Keratinocyte (primary cell): ENCODE measurements at regions not wholly inside any gene's neighbourhood (a gene's known extent, or its start where the extent isn't known, plus 50 kb on each side); places are given as distances from the start of the nearest gene placed in this dataset.

Experiments used
- DNase-seq: peaks from one replicate; pipeline ENCODE4 v3.0.0-alpha.2; 2011; ENCODE audit warnings: low read depth, missing footprints, low spot score
- FAIRE-seq: peaks from 2 replicates; lab custom pipeline; 2011; peaks lifted over from hg19 to GRCh38; lab: Jason Lieb, UNC
- H2AFZ ChIP-seq: 2 replicates; pipeline ENCODE4 v1.6.0; 2012; ENCODE audit warnings: low read length, control low read depth, inconsistent platforms; ENCODE audit not compliant: control insufficient read depth
- H3K27ac ChIP-seq: 2 replicates; pipeline ENCODE4 v1.5.1; 2011; ENCODE audit warnings: low read length; ENCODE audit not compliant: control insufficient read depth, insufficient read depth
- H3K27me3 ChIP-seq: 3 replicates; pipeline ENCODE4 v1.6.0; 2011; ENCODE audit warnings: low read length; ENCODE audit not compliant: control insufficient read depth, insufficient read depth; ENCODE audit errors: extremely low read depth
- H3K36me3 ChIP-seq, 2 experiments: 2 replicates in 1 of 2; 3 replicates in 1 of 2; pipeline ENCODE4 v1.5.1; 2011; ENCODE audit warnings: low read length in 2 of 2, mild to moderate bottlenecking in 1 of 2; ENCODE audit not compliant: control insufficient read depth in 2 of 2, insufficient read depth in 2 of 2; ENCODE audit errors: extremely low read depth in 1 of 2
- H3K4me1 ChIP-seq: 3 replicates; pipeline ENCODE4 v1.5.1; 2011; ENCODE audit warnings: low read length; ENCODE audit not compliant: control insufficient read depth, insufficient read depth; ENCODE audit errors: extremely low read depth
- H3K4me2 ChIP-seq: 3 replicates; pipeline ENCODE4 v1.6.0; 2011; ENCODE audit warnings: low read depth, low read length; ENCODE audit not compliant: control insufficient read depth, insufficient read depth; ENCODE audit errors: extremely low read depth
- H3K4me3 ChIP-seq, 3 experiments: fragments of 200-600 bp in 1 of 3; sonication (generic) in 1 of 3; 2 replicates in 2 of 3; 3 replicates in 1 of 3; pipeline ENCODE4 v1.5.1; 2011 to 2016; ENCODE audit warnings: low read length in 3 of 3, mild to moderate bottlenecking in 3 of 3, control low read depth in 2 of 3, inconsistent platforms in 1 of 3, low read depth in 1 of 3, mixed read lengths in 1 of 3, mixed run types in 1 of 3, moderate library complexity in 1 of 3; ENCODE audit not compliant: control insufficient read depth in 2 of 3, insufficient read depth in 2 of 3; ENCODE audit errors: extremely low read depth in 1 of 3
- H3K79me2 ChIP-seq: 2 replicates; pipeline ENCODE4 v1.6.0; 2012; ENCODE audit warnings: low read length; ENCODE audit not compliant: control insufficient read depth, insufficient read depth
- H3K9ac ChIP-seq: 3 replicates; pipeline ENCODE4 v1.6.0; 2011; ENCODE audit warnings: low read length; ENCODE audit not compliant: control insufficient read depth, insufficient read depth; ENCODE audit errors: extremely low read depth
- H3K9me1 ChIP-seq: 3 replicates; pipeline ENCODE4 v1.6.0; 2011; ENCODE audit warnings: low read length; ENCODE audit not compliant: control insufficient read depth, insufficient read depth; ENCODE audit errors: extremely low read depth
- H3K9me3 ChIP-seq: 2 replicates; pipeline ENCODE4 v1.5.1; 2012; ENCODE audit warnings: low read depth, low read length; ENCODE audit not compliant: control insufficient read depth
- H4K20me1 ChIP-seq: 3 replicates; pipeline ENCODE4 v1.6.0; 2011; ENCODE audit warnings: low read length; ENCODE audit not compliant: control insufficient read depth, insufficient read depth; ENCODE audit errors: extremely low read depth
- CTCF ChIP-seq, 3 experiments: IDR thresholded peaks in 1 of 3; conservative IDR thresholded peaks in 1 of 3; optimal IDR thresholded peaks in 1 of 3; 2 replicates in 2 of 3; 3 replicates in 1 of 3; pipeline versions ENCODE3 to v1.5.1; 2011; ENCODE audit warnings: low read length in 3 of 3, mild to moderate bottlenecking in 3 of 3, moderate library complexity in 2 of 3, control low read depth in 1 of 3, inconsistent platforms in 1 of 3; ENCODE audit not compliant: insufficient read depth in 2 of 3; ENCODE audit errors: extremely low read depth in 1 of 3
- EZH2 ChIP-seq: IDR thresholded peaks from one replicate; pipeline ENCODE4 v1.6.1; 2012; ENCODE audit warnings: inconsistent platforms, mild to moderate bottlenecking, low read length, moderate library complexity
- dilution Hi-C: fragments of 300-500 bp; cut with MboI; formaldehyde crosslinking; loops from one replicate; pipeline ENCODE4 v1.7.0; 2020; ENCODE audit warnings: low sequenced_read_pairs; ENCODE audit not compliant: extremely low pct_ligation_motif_present

DNA sequence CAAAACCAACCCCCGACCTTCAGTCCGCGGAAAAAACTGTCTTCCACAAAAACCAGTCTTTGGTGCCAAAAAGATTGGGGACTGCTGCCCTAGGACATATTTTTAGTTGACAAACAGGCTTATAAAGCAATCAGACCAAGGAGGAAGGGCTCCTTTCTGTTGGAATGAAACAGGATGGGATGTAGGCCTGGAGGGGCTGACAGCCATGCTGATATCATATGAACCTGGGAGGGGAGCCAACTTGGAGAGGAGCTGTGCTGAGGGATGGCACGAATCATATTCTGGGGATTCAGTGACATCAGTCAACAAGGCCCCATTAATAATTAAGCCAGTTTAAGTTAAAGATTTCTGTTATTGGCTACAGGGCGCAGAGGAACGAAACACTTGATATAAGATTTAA is 225.4 kb upstream of the TSHZ2 start:
- no peak overlapping the region for H3K4me2 ChIP-seq
- H3K9me1 ChIP-seq: no peaks in the 10 kb centered on the region
- dilution Hi-C loops: no loop called here
- no peaks in the 10 kb centered on the region for H4K20me1 ChIP-seq
- H3K27ac ChIP-seq: no peak overlapping the region
- no peaks in the 10 kb centered on the region for H3K9me3 ChIP-seq
- H3K36me3 ChIP-seq: no peaks in the 10 kb centered on the region
- DNase-seq: no peak
- no peak for FAIRE-seq
- H3K79me2 ChIP-seq: no peaks in the 10 kb centered on the region
- H3K27me3 ChIP-seq: no peaks in the 10 kb centered on the region
- no peak overlapping the region for H3K9ac ChIP-seq
- no peaks in the 10 kb centered on the region for H3K4me1 ChIP-seq
- H2AFZ ChIP-seq: no peak overlapping the region
- TF ChIP-seq EZH2: no peak
- TF ChIP-seq CTCF (optimal IDR thresholded peaks at IDR 0.05 in 1 of 3, IDR thresholded peaks at IDR 0.05 in 1 of 3, conservative IDR thresholded peaks at IDR 0.05 in 1 of 3; ENCODE audit: extremely low read depth in 1 of 3, insufficient read depth in 2 of 3, low read length in 3 of 3): no peak
- no peak overlapping the region for H3K4me3 ChIP-seq

DNA sequence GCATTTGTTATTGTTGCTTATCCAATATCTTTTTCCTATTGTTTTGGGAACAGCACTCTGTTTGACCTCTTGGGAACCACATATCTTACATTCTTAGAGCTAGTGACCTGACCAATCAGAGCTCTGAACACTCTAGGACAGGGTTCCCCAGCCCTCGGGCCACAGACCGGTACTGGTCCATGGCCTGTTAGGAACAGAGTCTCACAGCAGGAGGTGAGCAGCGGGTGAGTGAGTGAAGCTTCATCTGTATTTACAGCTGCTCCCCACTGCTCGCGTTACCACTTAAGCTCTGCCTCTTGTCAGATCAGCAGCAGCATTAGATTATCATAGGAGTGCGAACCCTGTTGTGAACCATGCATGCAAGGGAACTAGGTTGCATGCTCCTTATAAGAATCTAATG is 226.0 kb upstream of the TSHZ2 start:
- Histone ChIP-seq H3K4me3 (no peak overlapping the region), H3K79me2 (no peaks in the 10 kb centered on the region), H3K27me3 (no peaks in the 10 kb centered on the region), H3K9me3 (no peaks in the 10 kb centered on the region), H3K4me2 (no peak overlapping the region), H2AFZ (no peak overlapping the region), H3K4me1 (no peaks in the 10 kb centered on the region), H3K27ac (no peak overlapping the region), H3K9ac (no peak overlapping the region), H3K36me3 (no peaks in the 10 kb centered on the region), H3K9me1 (no peaks in the 10 kb centered on the region), H4K20me1 (no peaks in the 10 kb centered on the region)
- dilution Hi-C loops: no loop called here
- TF ChIP-seq EZH2 (no peak), CTCF (optimal IDR thresholded peaks at IDR 0.05 in 1 of 3, IDR thresholded peaks at IDR 0.05 in 1 of 3, conservative IDR thresholded peaks at IDR 0.05 in 1 of 3; ENCODE audit: extremely low read depth in 1 of 3, insufficient read depth in 2 of 3, low read length in 3 of 3) (no peak)
- DNase-seq (no peak), FAIRE-seq (no peak)
